ENCODE measurements at regions not wholly inside any gene's neighbourhood (a gene's known extent, or its start where the extent isn't known, plus 50 kb on each side); places are given as distances from the start of the nearest gene placed in this dataset.
"Not testable (repeated sequence)": the region's sequence is repeated elsewhere in the genome, so short reads cannot be mapped to it uniquely, and the experiment has no call there.

DNA sequence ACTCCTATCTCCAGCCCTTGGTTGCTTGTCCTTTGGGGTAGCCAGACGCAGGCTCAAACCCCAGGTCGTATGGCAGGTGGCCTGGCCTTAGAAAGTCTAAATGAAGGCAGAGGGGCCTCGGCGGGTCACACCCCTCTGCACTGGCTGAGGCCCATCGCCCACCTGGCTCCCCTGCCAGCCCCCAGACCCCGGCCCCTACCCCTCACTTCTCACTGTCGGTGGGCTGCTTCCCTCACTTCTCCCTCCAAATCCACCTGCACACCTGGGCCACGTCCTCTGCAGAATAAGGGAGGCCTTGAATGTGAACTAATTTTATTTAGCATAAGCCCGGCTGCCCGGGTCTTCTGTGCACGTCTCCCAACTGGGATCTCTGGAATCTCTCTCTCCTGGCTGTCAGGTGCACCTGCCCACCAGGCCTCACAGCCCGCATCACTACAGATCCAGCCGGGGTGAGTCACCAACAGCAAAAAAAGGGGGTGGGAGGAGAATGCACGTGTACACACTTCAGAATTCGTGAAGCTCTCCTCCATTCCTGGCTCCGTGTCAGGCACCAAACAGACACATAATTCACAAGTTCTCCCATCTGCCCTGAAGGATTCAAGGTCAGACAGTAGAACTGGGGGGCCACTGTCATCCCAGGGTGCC is 107.5 kb upstream of the SIM2 start:
- no peak for DNase-seq (ENCODE audit: low read depth in 2 of 2)

DNA sequence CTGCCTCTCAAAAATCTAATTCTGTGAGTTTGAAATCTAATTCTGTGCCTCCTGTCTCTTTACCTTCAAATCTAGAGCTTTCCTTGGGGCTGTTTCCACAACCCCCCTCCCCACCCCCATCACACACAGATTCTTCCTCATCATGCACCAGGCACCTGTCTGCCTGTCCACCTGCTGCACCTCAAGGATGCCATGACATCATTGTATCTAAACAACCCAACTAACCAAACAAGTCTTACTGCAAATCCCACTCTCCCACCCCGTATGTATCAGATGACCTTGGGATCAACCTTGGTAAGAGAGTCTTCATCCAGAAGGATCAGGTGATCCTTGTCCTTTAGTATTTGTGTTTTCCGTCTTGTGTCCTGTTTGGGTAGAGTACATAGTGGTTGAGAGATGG is 102.7 kb upstream of the SIM2 start:
- no peak for DNase-seq (ENCODE audit: low read depth in 2 of 2)

GRCh38 chr21:36601362-36601761 is 97.6 kb upstream of the SIM2 start:
- no peak for DNase-seq (ENCODE audit: low read depth in 2 of 2)

- DNase-seq (ENCODE audit: low read depth in 2 of 2) = no peak
Measured at GRCh38 chr21:36602735-36603134, 96.2 kb upstream of the SIM2 start.

DNA sequence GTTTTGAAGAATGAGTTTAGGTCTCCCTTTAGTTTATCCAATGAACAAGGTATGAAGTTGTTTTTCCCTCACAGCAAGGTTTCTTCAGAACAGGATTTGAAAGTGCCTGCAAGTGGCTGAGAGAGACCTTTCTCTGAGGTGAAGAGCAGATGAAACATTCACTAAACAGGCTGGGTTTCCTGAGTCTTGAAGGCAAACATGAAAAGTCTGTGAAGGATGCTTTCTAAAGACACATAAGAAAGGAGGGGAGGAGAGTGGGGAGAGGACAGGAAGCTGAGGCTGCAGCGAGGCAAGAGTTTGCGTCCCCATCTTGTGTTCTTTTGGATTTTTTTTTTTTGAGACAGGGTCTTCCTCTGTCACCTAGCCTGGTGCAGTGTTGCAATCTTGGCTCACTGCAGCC is 95.7 kb upstream of the SIM2 start:
- no peak for DNase-seq (ENCODE audit: low read depth in 2 of 2)

GRCh38 chr21:36605426-36605825 is 93.5 kb upstream of the SIM2 start:
- DNase-seq (ENCODE audit: low read depth in 2 of 2) = no peak

- no peak for DNase-seq (ENCODE audit: low read depth in 2 of 2)
Measured at GRCh38 chr21:36606287-36606982, 92.5 kb upstream of the SIM2 start.

DNA sequence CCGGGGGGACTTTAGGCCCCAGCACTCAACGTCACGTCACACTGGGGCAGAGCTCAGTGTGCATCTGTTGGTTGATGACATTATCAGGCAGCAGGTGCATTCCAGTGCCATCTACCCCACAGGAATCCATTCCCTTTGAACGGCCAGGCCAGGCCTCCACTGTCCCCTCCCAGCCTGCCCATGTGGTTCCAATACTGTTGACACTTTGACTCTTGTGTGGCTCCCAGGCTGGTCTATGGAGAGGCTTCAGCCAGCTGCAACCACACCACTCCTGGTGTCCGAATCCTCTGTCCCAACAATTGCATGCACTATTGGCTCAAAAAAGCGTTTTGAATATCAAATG is 92.0 kb upstream of the SIM2 start:
- no peak for DNase-seq (ENCODE audit: low read depth in 2 of 2)

DNA sequence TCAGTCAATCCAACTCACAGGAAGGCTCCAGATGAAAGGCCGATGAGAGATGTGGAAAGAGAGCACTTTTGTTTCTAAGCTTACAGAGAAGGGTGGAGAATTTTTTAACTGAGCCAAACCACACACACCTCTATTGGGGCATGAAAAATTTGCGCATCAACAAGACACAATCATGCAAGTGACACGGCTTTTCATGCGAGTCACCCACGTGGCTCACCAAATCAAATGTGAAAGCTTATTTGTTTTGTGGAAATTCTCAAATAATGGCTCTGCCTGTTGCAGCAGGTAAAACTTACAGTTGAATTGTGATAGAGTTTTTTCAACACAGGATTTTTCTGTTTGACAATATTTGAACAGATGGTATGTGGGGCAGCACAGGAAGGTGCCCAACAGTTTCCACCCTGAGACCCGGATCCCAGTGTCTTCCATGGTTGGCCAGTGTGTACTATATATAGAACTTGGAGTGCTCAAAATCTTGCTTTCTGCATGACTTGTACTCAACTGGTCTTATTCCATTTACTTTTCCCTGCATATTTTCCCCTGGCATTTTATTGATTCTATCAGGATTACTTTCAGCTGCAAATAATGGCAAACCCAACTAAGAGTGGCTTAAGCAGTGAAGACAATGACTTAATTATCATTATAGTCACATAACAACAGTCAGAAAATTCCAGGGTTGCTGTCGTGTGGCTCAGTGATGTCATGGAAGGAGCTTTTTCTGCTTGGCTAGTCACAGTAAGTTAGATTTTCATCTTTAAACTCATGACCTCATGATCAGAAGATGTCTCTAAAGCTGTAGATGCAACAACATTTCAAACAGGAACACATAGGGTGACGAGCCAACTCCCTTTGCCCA is 90.6 kb upstream of the SIM2 start:
- DNase-seq (ENCODE audit: low read depth in 2 of 2) = no peak

GRCh38 chr21:36608897-36609225 is 90.1 kb upstream of the SIM2 start:
- no peak for DNase-seq (ENCODE audit: low read depth in 2 of 2)

DNA sequence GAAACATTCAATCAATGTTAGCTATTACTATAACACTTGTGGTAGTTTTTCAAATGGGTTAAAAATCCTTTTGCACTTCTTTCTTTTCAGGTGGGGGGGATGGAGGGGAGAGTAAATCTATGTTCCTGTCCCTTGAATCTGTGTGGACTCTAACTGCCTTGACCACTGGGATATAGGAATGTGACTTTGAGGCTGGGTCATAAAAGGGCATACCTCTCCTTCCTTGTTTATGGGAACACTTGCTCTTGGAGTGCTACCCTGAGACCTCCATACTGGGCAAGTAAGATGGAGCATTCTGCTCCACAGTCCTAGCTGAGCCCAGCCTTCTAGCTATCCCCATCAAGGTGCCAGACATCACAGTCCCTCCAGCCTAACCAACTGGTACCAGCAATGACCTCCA is 89.3 kb upstream of the SIM2 start:
- no peak for DNase-seq (ENCODE audit: low read depth in 2 of 2)

DNA sequence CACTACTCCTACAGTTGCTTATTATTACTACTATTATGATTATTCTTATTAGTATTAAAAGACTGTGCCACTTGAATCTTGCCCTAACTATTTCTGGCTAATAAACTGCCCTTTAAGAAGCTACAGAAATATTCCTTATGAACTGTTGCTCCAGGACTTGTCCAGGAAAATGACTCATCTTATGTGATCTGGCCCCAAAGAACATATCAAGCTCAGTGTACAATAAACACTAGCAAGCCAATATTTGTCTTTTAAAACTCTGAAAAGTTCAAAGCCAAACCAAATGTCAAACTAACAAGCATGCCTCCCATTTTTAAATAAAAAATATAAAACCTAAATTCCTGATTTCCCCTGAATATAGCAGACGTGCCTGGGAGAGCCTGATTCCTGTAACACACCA is 88.7 kb upstream of the SIM2 start:
- no peak for DNase-seq (ENCODE audit: low read depth in 2 of 2)

- DNase-seq (ENCODE audit: low read depth in 2 of 2) = no peak
Measured at GRCh38 chr21:36610935-36611334, 88.0 kb upstream of the SIM2 start.

- no peak for DNase-seq (ENCODE audit: low read depth in 2 of 2)
Measured at GRCh38 chr21:36611379-36611778, 87.5 kb upstream of the SIM2 start.

GRCh38 chr21:36613059-36613458 is 85.9 kb upstream of the SIM2 start:
- no peak for DNase-seq (ENCODE audit: low read depth in 2 of 2)

DNA sequence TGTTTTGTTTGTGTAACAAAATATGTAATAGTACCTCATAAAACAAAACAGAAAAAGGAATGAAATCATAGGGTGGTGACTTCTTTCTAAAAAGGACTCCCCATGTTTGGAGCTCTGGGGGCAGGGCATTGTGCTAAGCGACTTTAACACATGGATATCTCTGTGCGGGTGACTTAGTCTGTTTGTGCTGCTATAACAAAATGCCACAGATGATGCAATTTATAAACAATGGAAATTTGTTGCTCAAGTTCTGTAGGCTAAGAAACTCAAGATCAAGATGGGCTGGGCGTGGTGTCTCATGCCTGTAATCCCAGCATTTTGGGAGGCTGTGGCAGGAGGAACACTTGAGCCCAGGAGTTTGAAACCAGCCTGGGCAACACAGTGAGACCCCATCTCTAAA is 85.4 kb upstream of the SIM2 start:
- DNase-seq (ENCODE audit: low read depth in 2 of 2) = no peak

- DNase-seq (ENCODE audit: low read depth in 2 of 2) = no peak
Measured at GRCh38 chr21:36615274-36615964, 83.5 kb upstream of the SIM2 start.

- not testable (repeated sequence) for DNase-seq (ENCODE audit: low read depth in 2 of 2)
Measured at GRCh38 chr21:36616773-36617172, 82.1 kb upstream of the SIM2 start.

GRCh38 chr21:36621794-36622193 is 77.1 kb upstream of the SIM2 start:
- not testable (repeated sequence) for DNase-seq (ENCODE audit: low read depth in 2 of 2)

DNA sequence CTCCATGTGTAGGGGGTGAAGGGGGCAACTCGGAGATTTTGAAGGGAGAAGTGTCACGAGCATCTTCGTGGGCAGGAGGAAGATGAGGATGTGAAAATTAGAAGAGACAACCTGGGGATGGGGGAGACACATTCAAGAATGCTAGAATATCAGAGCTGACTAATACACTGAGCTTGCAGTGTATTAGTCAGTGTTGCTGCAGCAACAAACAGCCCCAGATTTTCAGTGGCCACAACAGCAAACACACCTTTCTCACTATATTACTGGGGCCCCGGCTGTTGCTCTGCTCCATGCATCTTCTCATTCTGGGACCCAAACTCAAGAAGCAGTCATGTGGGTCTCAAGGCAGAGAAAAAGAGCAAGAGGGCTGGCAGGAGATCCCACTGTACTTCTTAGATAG is 74.8 kb upstream of the SIM2 start:
- no peak for DNase-seq (ENCODE audit: low read depth in 2 of 2)

DNA sequence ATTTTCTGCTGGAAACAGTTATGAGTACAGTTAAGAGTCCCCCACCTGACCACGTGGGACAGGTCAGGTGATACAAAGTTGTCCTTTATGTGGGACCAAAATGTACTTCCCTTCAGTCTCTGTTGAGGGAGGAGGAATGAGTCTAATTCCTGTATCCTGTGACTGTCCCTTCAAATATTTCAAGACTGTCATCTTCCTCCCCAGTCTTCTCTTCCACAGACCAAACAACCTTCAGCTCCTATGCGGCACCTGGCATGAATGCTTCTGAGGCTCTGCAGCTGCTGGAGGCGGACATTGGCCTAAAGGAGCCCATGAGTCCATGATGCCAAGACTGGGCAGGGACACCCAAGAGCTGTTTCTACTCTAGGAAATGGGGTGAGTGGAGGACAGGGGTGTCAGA is 72.1 kb upstream of the SIM2 start:
- no peak for DNase-seq (ENCODE audit: low read depth in 2 of 2)

GRCh38 chr21:36627242-36627641 is 71.7 kb upstream of the SIM2 start:
- DNase-seq (ENCODE audit: low read depth in 2 of 2) = no peak

GRCh38 chr21:36628106-36628505 is 70.8 kb upstream of the SIM2 start:
- DNase-seq (ENCODE audit: low read depth in 2 of 2) = no peak

Measured in activated CD4-positive, alpha-beta T cell treated with anti-CD3 and anti-CD28 coated beads for 24 hours (primary cell).